GM21360 (cell line): ENCODE measurements at regions not wholly inside any gene's neighbourhood (a gene's known extent, or its start where the extent isn't known, plus 50 kb on each side); places are given as distances from the start of the nearest gene placed in this dataset.
"Not testable (repeated sequence)": the region's sequence is repeated elsewhere in the genome, so short reads cannot be mapped to it uniquely, and the experiment has no call there.

ENCODE experiments used
- ATAC-seq: cut with Tn5 transposase; IDR thresholded peaks from one replicate; pipeline ENCODE4 v1.9.1; 2021; ENCODE audit warnings: mild to moderate bottlenecking, moderate library complexity; ENCODE audit not compliant: unreplicated experiment

DNA sequence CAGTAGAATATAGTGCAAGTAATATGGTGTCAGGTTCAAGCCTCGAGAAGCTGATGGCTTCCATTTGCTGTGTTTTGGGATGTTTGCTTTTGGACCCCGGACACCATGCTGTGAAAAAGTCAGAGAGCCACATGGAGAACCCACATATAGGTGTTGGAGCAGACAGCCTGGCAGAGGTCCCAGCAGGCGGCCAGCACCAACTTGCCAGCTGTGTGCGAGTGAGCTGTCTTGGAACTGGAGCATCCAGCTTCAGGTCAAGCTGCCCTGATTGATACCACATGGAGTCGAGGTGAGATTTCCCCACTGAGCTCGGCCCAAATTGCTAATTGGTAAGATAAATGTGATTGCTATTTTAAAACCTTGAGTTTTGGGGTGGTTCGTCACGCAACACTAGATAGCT, 185.7 kb upstream of the TBL1XR1 start:
- ATAC-seq = no peak

DNA sequence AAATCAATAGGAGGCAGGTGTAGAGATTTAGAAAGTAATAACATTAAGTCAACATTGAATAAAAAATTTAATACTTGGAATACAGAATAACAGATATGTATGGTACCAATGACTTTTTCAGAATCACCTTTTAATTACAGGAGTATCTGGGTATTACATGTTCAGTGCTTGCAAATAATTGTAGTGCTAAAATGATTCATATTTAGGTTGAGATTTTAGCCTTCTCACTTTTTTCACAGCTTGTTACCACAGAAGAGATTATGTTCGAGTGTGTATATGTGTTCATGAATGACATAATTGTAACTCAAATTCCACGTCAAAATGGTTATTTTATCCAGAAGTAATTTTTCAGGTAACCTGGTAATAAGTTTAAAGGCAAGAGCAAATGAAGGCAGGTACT, 187.9 kb upstream of the TBL1XR1 start:
- no peak for ATAC-seq

DNA sequence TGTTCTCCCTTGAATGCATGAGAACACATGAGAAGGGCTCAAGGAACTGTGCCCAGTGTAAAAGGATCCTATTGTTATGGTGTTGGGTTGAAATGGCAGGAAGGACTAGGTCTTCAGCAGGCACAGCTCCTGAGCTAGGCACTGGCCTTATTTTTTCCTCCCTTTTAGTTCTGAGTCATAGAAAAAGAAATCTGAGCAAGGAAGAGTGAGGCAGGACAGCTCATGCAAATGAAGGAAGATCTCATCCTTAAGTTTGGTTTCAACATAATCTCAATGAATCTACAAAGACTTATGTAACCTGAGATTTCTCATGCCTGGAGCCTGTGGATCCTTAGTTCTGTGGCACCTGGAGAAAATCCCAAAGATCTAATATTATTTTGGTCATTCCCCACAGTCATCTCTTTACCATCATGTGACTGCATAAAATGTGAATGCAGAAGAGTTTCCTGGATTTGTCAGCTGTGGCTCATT, 188.6 kb upstream of the TBL1XR1 start:
- ATAC-seq = no peak

GRCh38 chr3:177388209-177388608, 190.9 kb upstream of the TBL1XR1 start:
- ATAC-seq = no peak

GRCh38 chr3:177394231-177395024, 197.1 kb upstream of the TBL1XR1 start:
- not testable (repeated sequence) for ATAC-seq

DNA sequence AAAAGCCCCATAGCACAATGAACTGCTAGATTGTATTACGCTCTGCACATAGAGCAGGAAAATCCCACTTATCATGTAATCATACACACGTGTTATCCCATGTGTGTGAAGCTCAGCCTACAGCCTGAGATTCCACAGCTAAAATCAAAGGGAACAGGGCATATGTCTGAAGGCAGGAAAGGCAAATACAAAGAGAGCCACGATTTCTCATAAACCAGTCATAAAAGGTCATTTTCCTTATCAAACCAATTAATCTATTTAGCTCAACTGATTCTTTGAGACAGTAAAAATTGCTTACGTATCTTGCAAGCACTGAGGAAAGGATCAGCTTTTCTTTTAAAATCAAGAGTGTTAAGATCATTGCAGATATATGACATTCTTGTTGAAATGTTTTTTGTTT, 199.5 kb upstream of the TBL1XR1 start:
- ATAC-seq = no peak

GRCh38 chr3:177401375-177401774, 204.1 kb upstream of the TBL1XR1 start:
- no peak for ATAC-seq

DNA sequence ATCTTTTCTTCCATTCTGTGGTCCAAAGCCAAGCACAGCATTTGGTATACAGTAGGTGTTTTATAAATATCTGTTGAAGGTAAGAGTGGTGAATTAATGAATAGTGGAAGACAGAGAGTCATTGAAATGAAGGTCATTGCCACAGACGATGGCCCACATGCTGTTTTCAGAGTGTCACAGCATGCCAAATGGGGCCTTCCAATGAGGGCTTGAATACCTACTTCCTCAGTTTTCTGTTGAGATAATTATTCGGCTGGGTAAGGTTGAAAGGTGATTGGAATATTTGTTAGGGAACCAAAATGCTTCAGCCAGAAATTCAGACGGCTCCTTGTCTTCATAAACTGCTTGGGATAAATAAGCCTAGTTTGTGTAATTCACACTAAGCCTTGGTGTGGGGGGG, 205.3 kb upstream of the TBL1XR1 start:
- ATAC-seq = no peak

DNA sequence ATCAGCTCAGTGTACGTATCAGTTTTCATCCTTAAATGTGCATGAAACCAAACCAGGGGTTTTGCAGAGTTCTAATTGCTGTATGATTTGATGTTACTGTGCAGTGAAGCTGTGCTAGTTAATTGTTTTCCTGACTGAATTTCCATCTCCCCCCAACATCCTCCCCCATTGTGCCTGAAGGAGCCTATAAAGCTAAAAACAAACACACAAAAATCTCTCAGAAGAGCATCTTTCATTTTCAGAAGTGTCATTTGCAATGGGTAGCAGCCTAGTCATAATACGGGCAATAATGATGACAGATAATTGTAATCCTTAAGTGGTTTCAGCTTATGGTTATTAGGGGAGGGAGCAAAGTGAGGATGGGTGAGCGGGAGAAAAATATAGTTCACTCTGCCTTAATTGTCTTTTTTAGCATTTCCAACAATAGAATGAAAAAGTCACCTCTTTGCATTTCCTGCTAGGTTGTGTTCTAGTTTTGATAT, 207.9 kb upstream of the TBL1XR1 start:
- ATAC-seq = no peak

DNA sequence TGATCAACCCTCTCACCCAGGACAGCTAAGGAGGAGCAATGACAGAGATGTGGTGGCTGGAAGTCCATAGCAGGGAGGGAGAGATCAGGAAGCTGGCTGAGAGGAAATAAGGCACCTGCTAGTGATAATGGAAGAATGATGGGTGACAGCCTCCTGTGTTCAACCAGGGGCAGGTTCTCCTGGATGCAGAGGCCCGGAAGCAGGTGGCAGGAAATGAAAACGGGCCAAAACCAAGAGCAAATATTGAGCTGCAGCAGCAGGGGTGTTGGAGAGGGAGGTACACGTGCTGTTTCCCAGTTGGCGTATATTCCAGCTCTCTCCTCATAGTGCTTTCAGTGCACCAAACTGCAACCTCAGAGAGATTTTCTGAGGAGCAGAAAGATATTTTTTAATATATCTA, 213.4 kb upstream of the TBL1XR1 start:
- ATAC-seq = no peak

GRCh38 chr3:177411201-177411600, 213.9 kb upstream of the TBL1XR1 start:
- no peak for ATAC-seq

GRCh38 chr3:177412677-177413170, 215.4 kb upstream of the TBL1XR1 start:
- ATAC-seq = not testable (repeated sequence)

DNA sequence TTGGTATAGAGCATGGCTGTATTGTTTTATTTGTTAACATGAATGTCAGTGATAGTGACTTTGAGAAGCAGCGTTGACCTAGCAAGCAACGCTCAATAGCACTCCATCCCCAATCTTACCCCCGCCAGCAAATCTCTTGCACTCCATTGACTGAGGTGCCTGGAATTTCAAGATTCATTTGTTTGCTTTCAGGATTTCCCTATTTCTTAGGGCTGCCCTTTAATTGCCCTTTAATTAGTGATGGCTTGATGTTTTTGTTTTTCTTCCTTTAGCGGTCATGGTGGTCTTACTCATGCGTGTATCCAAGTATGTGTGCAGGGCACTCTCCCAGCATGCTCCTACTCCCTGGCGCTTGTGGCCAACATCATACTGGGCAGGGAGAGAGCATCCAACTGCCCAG, 216.8 kb upstream of the TBL1XR1 start:
- no peak for ATAC-seq

GRCh38 chr3:177418787-177419186, 221.5 kb upstream of the TBL1XR1 start:
- no peak for ATAC-seq

- peak; percentile 48 for ATAC-seq
Measured at GRCh38 chr3:177419904-177420601, 222.8 kb upstream of the TBL1XR1 start.

GRCh38 chr3:177420651-177421480, 223.6 kb upstream of the TBL1XR1 start:
- ATAC-seq = no peak

GRCh38 chr3:177421481-177421785, 224.2 kb upstream of the TBL1XR1 start:
- no peak for ATAC-seq

GRCh38 chr3:177424521-177424920, 227.2 kb upstream of the TBL1XR1 start:
- no peak for ATAC-seq

DNA sequence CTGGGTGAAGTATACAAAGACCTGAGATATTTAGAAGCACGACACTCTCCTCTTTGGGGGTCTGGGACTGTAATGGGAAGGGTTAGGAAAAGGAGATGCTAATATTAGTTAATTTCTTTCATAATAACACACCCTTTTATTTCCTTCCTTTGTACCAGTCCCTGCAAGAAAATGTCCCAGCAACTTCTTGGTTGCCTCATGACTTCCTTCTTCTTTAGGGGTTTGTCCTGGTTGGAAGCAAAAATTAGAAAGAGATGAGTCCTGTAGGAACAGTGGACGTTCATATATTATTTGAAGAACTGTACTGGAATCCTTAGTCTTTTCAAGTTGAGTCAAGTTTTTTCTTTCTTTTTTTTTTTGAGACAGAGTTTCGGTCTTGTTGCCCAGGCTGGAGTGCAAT, 227.8 kb upstream of the TBL1XR1 start:
- no peak for ATAC-seq

- no peak for ATAC-seq
Measured at GRCh38 chr3:177426106-177426877, 229.0 kb upstream of the TBL1XR1 start.
